ENCODE measurements at regions not wholly inside any gene's neighbourhood (a gene's known extent, or its start where the extent isn't known, plus 50 kb on each side); places are given as distances from the start of the nearest gene placed in this dataset.

GRCh38 chr18:61199171-61199848, 133.9 kb upstream of the CDH20 start:
- Histone ChIP-seq H3K9ac (ENCODE audit: insufficient read depth in 1 of 2, low read depth in 2 of 2, low read length in 2 of 2) (no peak overlapping the region), H2AFZ (ENCODE audit: low read depth, low read length) (no peak overlapping the region), H3K27me3 (ENCODE audit: control insufficient read depth in 2 of 2, insufficient read depth in 2 of 2, low read length in 2 of 2) (no peaks in the 10 kb centered on the region), H3K79me2 (ENCODE audit: control insufficient read depth, insufficient read depth, low read length) (no peaks in the 10 kb centered on the region), H4K20me1 (replicated peaks; ENCODE audit: control insufficient read depth, insufficient read depth, low read length) (no peaks in the 10 kb centered on the region), H3K9me3 (replicated peaks; ENCODE audit: control insufficient read depth, insufficient read depth, low read depth, low read length) (no peaks in the 10 kb centered on the region), H3K9me1 (ENCODE audit: control insufficient read depth, insufficient read depth, low read length) (no peaks in the 10 kb centered on the region), H3K4me1 (replicated peaks in 1 of 2; ENCODE audit: control insufficient read depth in 2 of 2, insufficient read depth in 2 of 2, low read length in 2 of 2) (no peaks in the 10 kb centered on the region), H3K27ac (ENCODE audit: extremely low read depth, low read depth, low read length) (no peak overlapping the region), H3K4me2 (ENCODE audit: insufficient read depth, low read length) (no peak overlapping the region), H3K4me3 (no peak overlapping the region), H3K36me3 (ENCODE audit: control insufficient read depth, insufficient read depth, low read length) (no peaks in the 10 kb centered on the region)
- intact Hi-C loops (cut with micrococcal nuclease) = no loop called here
- in situ Hi-C loops (cut with MboI) = no loop called here
- DNase-seq (ENCODE audit: extremely low read depth in 1 of 4, low spot score in 3 of 4) (no peak), ATAC-seq (no peak), FAIRE-seq (no peak)
- 0% methylated on average over 3 of the region's 3 CpGs for WGBS (ENCODE audit: insufficient coverage, low coverage, missing lambda C conversion rate)
- POLR2A ChIA-PET = no interaction called here
- CTCF ChIA-PET (ENCODE audit: low intra/inter-chr PET ratio) = no interaction called here
- no TSS peak for BruUV-seq (replicated peaks)
- TF ChIP-seq RAD21 (CRISPR knock-in tag; conservative IDR thresholded peaks at IDR 0.05 in 1 of 2, IDR thresholded peaks at IDR 0.05 in 1 of 2) (no peak), ZBTB1 (CRISPR knock-in tag; IDR thresholded peaks at IDR 0.05; ENCODE audit: borderline replicate concordance, low read depth) (no peak), NCOA6 (IDR thresholded peaks at IDR 0.05) (no peak), CTBP1 (IDR thresholded peaks at IDR 0.05; ENCODE audit: borderline replicate concordance) (no peak), NFRKB (IDR thresholded peaks at IDR 0.05; ENCODE audit: low read depth) (no peak), ZNF274 (IDR thresholded peaks at IDR 0.05; ENCODE audit: borderline replicate concordance, low read depth, low read length) (no peak), HDAC1 (IDR thresholded peaks at IDR 0.05) (no peak), ZSCAN29 (IDR thresholded peaks at IDR 0.05) (no peak), ELK1 (CRISPR knock-in tag; IDR thresholded peaks at IDR 0.05) (no peak), POLR2H (tag; IDR thresholded peaks at IDR 0.05; ENCODE audit: low read depth) (no peak), FOXJ3 (CRISPR knock-in tag; IDR thresholded peaks at IDR 0.05) (no peak), CBX8 (IDR thresholded peaks at IDR 0.05; ENCODE audit: borderline replicate concordance, extremely low read depth, low read depth, low read length, poor library complexity, severe bottlenecking) (no peak), PHF20 (IDR thresholded peaks at IDR 0.05; ENCODE audit: partially characterized antibody) (no peak), NELFE (IDR thresholded peaks at IDR 0.05; ENCODE audit: insufficient read depth, insufficient read length) (no peak), KAT7 (CRISPR knock-in tag; IDR thresholded peaks at IDR 0.05; ENCODE audit: borderline replicate concordance) (no peak), TEAD4 (IDR thresholded peaks at IDR 0.05; ENCODE audit: low read length) (no peak), TEAD4 (CRISPR knock-in tag; IDR thresholded peaks at IDR 0.05; ENCODE audit: borderline replicate concordance) (no peak), GABPB2 (CRISPR knock-in tag; conservative IDR thresholded peaks at IDR 0.05) (no peak), HMGXB4 (CRISPR knock-in tag; IDR thresholded peaks at IDR 0.05) (no peak)
